GM19324 (cell line): ENCODE measurements at regions not wholly inside any gene's neighbourhood (a gene's known extent, or its start where the extent isn't known, plus 50 kb on each side); places are given as distances from the start of the nearest gene placed in this dataset.
"Not testable (repeated sequence)": the region's sequence is repeated elsewhere in the genome, so short reads cannot be mapped to it uniquely, and the experiment has no call there.

Source experiments
- ATAC-seq: cut with Tn5 transposase; IDR thresholded peaks from one replicate; pipeline ENCODE4 v1.9.1; 2021; ENCODE audit warnings: mild to moderate bottlenecking, moderate library complexity; ENCODE audit not compliant: unreplicated experiment, low FRiP score

DNA sequence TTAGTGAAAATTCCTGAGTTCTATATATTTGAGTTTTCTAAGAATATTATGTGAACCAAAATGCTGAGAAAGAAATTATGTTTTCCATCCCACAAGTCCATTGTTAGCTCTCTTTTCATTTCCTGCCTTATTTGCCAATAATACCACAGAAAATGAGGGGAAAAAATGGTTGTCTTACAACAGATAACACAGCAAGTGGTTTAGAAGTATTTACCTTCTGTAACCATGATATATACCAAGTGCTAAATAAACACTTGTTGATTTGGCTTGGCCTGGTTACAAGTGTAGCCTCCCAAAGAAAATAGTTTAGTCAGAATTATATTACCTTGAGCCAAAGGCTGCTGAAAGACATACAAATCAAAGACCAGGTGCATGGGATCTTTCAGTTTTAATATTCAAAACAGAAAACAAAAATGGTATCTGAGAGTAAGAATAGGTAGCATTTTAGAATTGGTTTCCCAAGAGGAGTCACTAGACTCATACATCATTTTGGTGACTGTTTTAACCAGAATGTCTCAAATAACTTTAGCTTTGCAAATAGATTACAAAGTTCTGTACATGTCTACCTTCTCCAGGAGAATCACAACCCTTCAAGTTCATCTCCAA lies 439.8 kb upstream of the DYNLRB2 start:
- ATAC-seq = no peak

GRCh38 chr16:80100186-80100585 lies 440.6 kb upstream of the DYNLRB2 start:
- ATAC-seq = no peak

DNA sequence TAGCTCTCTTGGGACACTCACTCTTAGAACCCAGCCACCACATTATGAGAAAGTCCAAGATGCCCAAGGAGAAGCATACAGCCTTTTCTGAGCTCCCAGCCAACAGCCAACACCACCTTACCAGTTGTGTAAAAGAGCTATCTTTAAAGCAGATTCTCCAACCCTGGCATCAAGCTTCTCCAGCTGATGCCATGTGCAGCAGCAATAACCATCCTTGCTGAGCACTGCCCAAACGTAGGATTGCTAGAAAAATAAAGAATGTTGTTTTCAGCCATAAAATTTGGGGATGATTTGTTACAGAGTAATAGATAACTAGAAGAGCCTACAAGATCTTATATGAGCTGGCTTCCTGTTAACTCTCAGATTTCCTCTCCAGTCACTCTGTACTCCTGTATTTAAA lies 443.7 kb upstream of the DYNLRB2 start:
- no peak for ATAC-seq

GRCh38 chr16:80092681-80093080 lies 448.1 kb upstream of the DYNLRB2 start:
- no peak for ATAC-seq

DNA sequence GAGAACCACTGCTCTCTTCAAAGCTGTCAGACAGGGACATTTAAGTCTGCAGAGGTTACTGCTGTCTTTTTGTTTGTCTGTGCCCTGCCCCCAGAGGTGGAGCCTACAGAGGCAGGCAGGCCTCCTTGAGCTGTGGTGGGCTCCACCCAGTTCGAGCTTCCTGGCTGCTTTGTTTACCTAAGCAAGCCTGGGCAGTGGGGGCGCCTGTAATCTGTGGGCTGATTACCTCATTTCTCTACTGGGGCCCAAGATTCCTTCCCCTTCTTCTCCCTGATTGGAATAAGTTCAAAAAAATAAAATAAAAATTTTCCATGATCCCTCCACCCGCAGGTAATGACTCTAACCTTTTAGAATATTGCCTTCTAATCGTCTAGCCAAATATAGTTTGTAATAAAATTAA lies 449.3 kb upstream of the DYNLRB2 start:
- not testable (repeated sequence) for ATAC-seq

GRCh38 chr16:80085606-80086005 lies 455.2 kb upstream of the DYNLRB2 start:
- no peak for ATAC-seq

GRCh38 chr16:80084614-80085013 lies 456.2 kb upstream of the DYNLRB2 start:
- ATAC-seq = no peak

GRCh38 chr16:80084163-80084562 lies 456.6 kb upstream of the DYNLRB2 start:
- no peak for ATAC-seq

- no peak for ATAC-seq
These were observed 457.9 kb upstream of the DYNLRB2 start for GRCh38 chr16:80082906-80083305.

GRCh38 chr16:80081846-80082245 lies 458.9 kb upstream of the DYNLRB2 start:
- no peak for ATAC-seq

GRCh38 chr16:80080287-80080851 lies 460.4 kb upstream of the DYNLRB2 start:
- ATAC-seq = no peak

- no peak for ATAC-seq
These were observed 461.7 kb upstream of the DYNLRB2 start for GRCh38 chr16:80079072-80079471.

GRCh38 chr16:80077696-80078095 lies 463.1 kb upstream of the DYNLRB2 start:
- no peak for ATAC-seq

DNA sequence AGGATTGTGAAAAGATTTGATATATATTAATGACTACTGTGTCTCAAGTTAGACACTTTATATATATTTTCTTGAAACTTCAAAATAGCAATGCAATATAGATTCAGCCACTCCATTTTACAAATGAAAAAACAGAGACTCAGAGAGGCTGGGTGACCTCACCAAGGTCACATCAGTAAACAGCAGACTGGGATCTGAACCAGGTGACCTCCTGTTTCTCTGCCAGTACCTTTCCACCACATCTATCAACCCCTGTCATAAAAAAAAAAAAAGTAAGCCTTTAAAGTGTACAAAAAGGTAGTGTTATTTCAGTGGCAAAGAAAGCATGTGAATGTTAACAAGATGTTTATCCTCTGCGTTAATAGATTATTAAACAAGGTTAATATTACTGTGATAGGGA lies 466.5 kb upstream of the DYNLRB2 start:
- ATAC-seq = no peak

- no peak for ATAC-seq
These were observed 468.8 kb upstream of the DYNLRB2 start for GRCh38 chr16:80071964-80072456.

DNA sequence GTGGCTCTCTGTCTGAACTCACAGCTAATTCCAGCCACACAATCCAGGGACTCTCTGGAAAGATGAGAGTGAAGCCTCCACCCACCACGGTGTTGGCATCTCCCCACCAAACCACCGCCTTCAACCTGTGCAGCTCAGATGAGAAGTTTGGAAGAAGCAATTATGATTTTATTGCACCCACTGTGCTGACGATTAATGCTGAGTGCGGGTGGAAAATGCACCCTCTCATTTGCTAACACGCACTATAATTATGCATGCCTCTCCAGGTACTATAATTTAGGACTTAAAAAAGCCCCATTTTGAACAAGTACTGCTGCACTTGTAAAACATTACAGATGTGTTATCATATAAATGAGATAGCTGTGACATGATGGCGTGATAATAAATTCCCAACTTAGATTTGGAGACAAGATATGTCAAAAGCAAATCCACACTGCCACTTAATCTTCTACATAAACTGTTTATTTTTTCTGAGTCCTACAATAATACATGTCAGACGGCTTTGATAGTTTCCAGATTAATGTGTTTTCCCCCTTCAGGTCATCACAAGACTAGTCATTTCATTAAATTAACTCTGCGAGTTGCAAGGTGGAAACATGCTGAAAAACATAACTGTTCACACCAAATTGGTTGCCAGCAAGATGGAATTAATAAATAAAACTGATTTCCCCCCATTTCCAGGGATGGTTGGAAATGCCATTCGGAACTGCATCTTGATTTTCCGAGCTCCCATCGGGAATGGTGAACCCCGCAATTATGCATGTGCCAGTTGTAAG lies 466.5 kb upstream of the MAF start:
- ATAC-seq = no peak

- no peak for ATAC-seq
These were observed 465.0 kb upstream of the MAF start for GRCh38 chr16:80065541-80065940.

DNA sequence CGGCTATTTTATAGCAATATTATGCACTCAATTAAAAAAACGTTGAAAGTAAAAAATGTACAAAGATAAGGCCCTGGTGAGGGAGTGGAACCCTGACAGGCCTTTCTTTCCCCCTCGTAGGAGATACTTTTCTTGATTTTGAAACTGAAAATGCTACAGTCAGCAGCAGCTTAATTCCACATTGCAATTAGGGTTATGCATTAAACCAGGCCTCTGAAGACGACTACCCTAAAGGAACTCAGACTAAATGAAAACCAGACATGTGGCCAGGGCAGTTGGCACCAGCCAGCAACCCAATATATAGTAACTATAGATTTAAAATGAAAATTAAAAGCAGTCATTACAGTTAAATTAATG lies 463.2 kb upstream of the MAF start:
- ATAC-seq = no peak

DNA sequence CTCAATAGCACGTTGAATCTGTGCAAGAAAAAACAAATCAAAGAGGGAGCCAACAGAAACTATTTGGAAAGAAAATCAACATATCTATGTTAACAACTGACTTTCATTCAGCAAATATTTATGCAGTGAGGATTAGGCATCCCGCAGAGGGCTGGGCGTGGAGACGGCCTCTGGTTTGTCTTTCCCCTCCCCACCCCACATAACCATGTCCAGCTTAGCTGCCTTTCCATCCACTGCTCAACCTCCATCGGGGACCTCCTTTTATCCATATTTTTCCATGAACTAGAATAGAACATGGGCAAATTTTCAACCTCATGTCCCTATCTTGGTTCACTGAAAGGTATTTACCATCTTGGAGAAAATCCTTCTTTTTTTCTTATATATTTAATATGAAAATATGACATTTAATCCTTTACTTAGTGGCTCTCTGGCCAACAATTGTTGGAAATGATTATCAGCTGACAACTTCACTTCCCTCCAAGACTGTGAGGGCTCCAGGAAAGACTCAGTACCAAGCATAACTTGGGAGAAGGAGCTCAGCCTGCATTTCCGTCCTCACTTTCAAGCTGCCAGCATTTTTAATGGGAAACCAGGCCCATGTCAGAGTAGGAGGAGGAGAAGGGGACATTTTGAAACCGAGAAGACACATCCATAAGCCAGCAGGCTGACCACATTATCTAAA lies 462.6 kb upstream of the MAF start:
- ATAC-seq = no peak

- ATAC-seq = no peak
These were observed 462.0 kb upstream of the MAF start for GRCh38 chr16:80062361-80063030.

- no peak for ATAC-seq
These were observed 459.9 kb upstream of the MAF start for GRCh38 chr16:80060470-80060869.
